Activated CD8-positive, alpha-beta T cell treated with anti-CD3 and anti-CD28 coated beads for 36 hours (primary cell): ENCODE measurements at regions not wholly inside any gene's neighbourhood (a gene's known extent, or its start where the extent isn't known, plus 50 kb on each side); places are given as distances from the start of the nearest gene placed in this dataset.
A peak's percentile ranks its signal among the peaks of the same experiment; 100 is the strongest.

ENCODE experiments used
- ATAC-seq: fragments of 200-7000 bp; cut with Tn5 transposase; one replicate; pipeline ENCODE4 v1.10.0; 2021; ENCODE audit warnings: mild to moderate bottlenecking, moderate library complexity
- CTCF ChIA-PET: fragments of 350-600 bp; sonication (Branson Sonifier 250); formaldehyde crosslinking; loops from one replicate; lab custom pipeline; 2021; ENCODE audit warnings: antibody characterized with exemption; lab: Charles Lee
- POLR2A ChIA-PET: fragments of 350-600 bp; sonication (Branson Sonifier 250); formaldehyde crosslinking; loops from one replicate; lab custom pipeline; 2021; ENCODE audit warnings: antibody characterized with exemption; lab: Charles Lee
- DNase-seq: peaks from one replicate; pipeline ENCODE4 v3.0.0-alpha.2; 2020
- H3K27ac Mint-ChIP-seq: one replicate; pipeline ENCODE4 v1.8.0; 2021; ENCODE audit warnings: mild to moderate bottlenecking, mixed read lengths
- H3K27me3 Mint-ChIP-seq: one replicate; pipeline ENCODE4 v1.8.0; 2021; ENCODE audit warnings: mixed read lengths
- H3K36me3 Mint-ChIP-seq: one replicate; pipeline ENCODE4 v1.8.0; 2021; ENCODE audit warnings: low read depth, mixed read lengths
- H3K4me1 Mint-ChIP-seq: one replicate; pipeline ENCODE4 v1.8.0; 2021; ENCODE audit warnings: low read depth, mixed read lengths
- H3K4me3 Mint-ChIP-seq: one replicate; pipeline ENCODE4 v1.8.0; 2021; ENCODE audit warnings: mild to moderate bottlenecking, moderate library complexity, mixed read lengths
- H3K9me3 Mint-ChIP-seq: one replicate; pipeline ENCODE4 v1.8.0; 2021; ENCODE audit warnings: mixed read lengths
- CTCF ChIP-seq: fragments of 200-600 bp; IDR thresholded peaks from one replicate; pipeline ENCODE4 v1.8.0; 2022; ENCODE audit warnings: antibody characterized with exemption, mild to moderate bottlenecking
- intact Hi-C: fragments of 100-400 bp; cut with micrococcal nuclease; formaldehyde crosslinking; loops from one replicate; pipeline ENCODE4 v1.10.0; 2022

GRCh38 chr2:105951384-105951694, 206.6 kb downstream of the NCK2 start:
- Mint-ChIP-seq H3K27me3 (no peaks in the 10 kb centered on the region), H3K27ac (peak overlapping the region; percentile 46), H3K36me3 (no peaks in the 10 kb centered on the region), H3K4me1 (peaks cover 46% of the 10 kb centered on the region), H3K9me3 (no peaks in the 10 kb centered on the region), H3K4me3 (no peak overlapping the region)
- intact Hi-C loops, result no loop called here
- peak; percentile 10 for ATAC-seq
- DNase-seq, result no peak
- no peak for TF ChIP-seq CTCF
- CTCF ChIA-PET, result no interaction called here
- POLR2A ChIA-PET, result interaction anchor here (0.9 kb wide), 1 partner anchor 14 kb away, joined by 3 read pairs; no protein-coding TSS in a partner anchor

- Mint-ChIP-seq H3K27ac (peak overlapping the region; percentile 46), H3K4me3 (no peak overlapping the region), H3K36me3 (no peaks in the 10 kb centered on the region), H3K27me3 (no peaks in the 10 kb centered on the region), H3K4me1 (peaks cover 42% of the 10 kb centered on the region), H3K9me3 (no peaks in the 10 kb centered on the region)
- DNase-seq (peak; percentile 54), ATAC-seq (peak; percentile 63)
- CTCF ChIA-PET, result no interaction called here
- intact Hi-C loops, result no loop called here
- POLR2A ChIA-PET, result no interaction called here
- TF ChIP-seq CTCF, result no peak
These were observed 206.0 kb downstream of the NCK2 start for GRCh38 chr2:105950521-105951383.

- no peak for TF ChIP-seq CTCF
- peaks cover 4% of the 10 kb centered on the region for H3K36me3 Mint-ChIP-seq
- H3K9me3 Mint-ChIP-seq, result peaks cover 4% of the 10 kb centered on the region
- H3K4me1 Mint-ChIP-seq, result no peaks in the 10 kb centered on the region
- intact Hi-C loops, result no loop called here
- CTCF ChIA-PET, result no interaction called here
- POLR2A ChIA-PET, result interaction anchor here (0.6 kb wide), 1 partner anchor 141 kb away, joined by 4 read pairs; no protein-coding TSS in a partner anchor
- no peak overlapping the region for H3K4me3 Mint-ChIP-seq
- ATAC-seq (no peak), DNase-seq (no peak)
- no peak overlapping the region for H3K27ac Mint-ChIP-seq
- H3K27me3 Mint-ChIP-seq, result no peaks in the 10 kb centered on the region
These were observed 199.3 kb downstream of the NCK2 start for GRCh38 chr2:105943977-105944376.
